OCI-LY1 (cell line): ENCODE measurements at regions not wholly inside any gene's neighbourhood (a gene's known extent, or its start where the extent isn't known, plus 50 kb on each side); places are given as distances from the start of the nearest gene placed in this dataset.

Experiments
- H2AFZ ChIP-seq: fragments of 200-600 bp; sonication (generic), shearing (Covaris generic); 2 replicates; pipeline ENCODE4 v1.6.0; 2014; ENCODE audit warnings: antibody characterized with exemption, mild to moderate bottlenecking, low read length
- H3F3A ChIP-seq: fragments of 200-600 bp; sonication (generic), shearing (Covaris generic); 2 replicates; pipeline ENCODE4 v1.6.0; 2014; ENCODE audit warnings: mild to moderate bottlenecking, antibody characterized with exemption, low read length, moderate library complexity; ENCODE audit not compliant: insufficient read depth
- H3K27ac ChIP-seq: fragments of 200-600 bp; sonication (generic); 2 replicates; pipeline ENCODE4 v1.5.1; 2014; ENCODE audit warnings: low read length, mixed run types, mild to moderate bottlenecking, low read depth; ENCODE audit not compliant: poor library complexity, severe bottlenecking
- H3K27me3 ChIP-seq: fragments of 200-600 bp; sonication (generic); 2 replicates; pipeline ENCODE4 v1.6.0; 2014; ENCODE audit warnings: antibody characterized with exemption, mild to moderate bottlenecking, low read length, moderate library complexity; ENCODE audit not compliant: insufficient read depth
- H3K36me3 ChIP-seq: fragments of 200-600 bp; sonication (generic); 2 replicates; pipeline ENCODE4 v1.6.1; 2014; ENCODE audit warnings: mild to moderate bottlenecking, antibody characterized with exemption, low read length, moderate library complexity, mixed read lengths; ENCODE audit not compliant: insufficient read depth
- H3K4me1 ChIP-seq: fragments of 200-600 bp; sonication (generic); 2 replicates; pipeline ENCODE4 v1.5.1; 2014; ENCODE audit warnings: mild to moderate bottlenecking, low read length, moderate library complexity; ENCODE audit not compliant: insufficient read depth, severe bottlenecking
- H3K4me2 ChIP-seq: fragments of 200-600 bp; sonication (generic), shearing (Covaris generic); 2 replicates; pipeline ENCODE4 v1.6.1; 2014; ENCODE audit warnings: low read length
- H3K4me3 ChIP-seq: fragments of 200-600 bp; sonication (generic); 2 replicates; pipeline ENCODE4 v1.5.1; 2014; ENCODE audit warnings: low read length, low read depth, mild to moderate bottlenecking, mixed read lengths; ENCODE audit not compliant: poor library complexity, severe bottlenecking
- H3K79me2 ChIP-seq: fragments of 200-600 bp; shearing (Covaris generic); 2 replicates; pipeline ENCODE4 v1.6.1; 2016; ENCODE audit warnings: mixed run types, low read length, mixed read lengths; ENCODE audit not compliant: insufficient read depth
- H3K9ac ChIP-seq: fragments of 200-600 bp; sonication (generic), shearing (Covaris generic); 2 replicates; pipeline ENCODE4 v1.6.1; 2014; ENCODE audit warnings: mild to moderate bottlenecking, low read length, mixed read lengths
- H3K9me2 ChIP-seq: fragments of 200-600 bp; sonication (generic), shearing (Covaris generic); 2 replicates; pipeline ENCODE4 v1.6.1; 2014; ENCODE audit warnings: low read depth, mild to moderate bottlenecking, low read length, mixed read lengths
- H3K9me3 ChIP-seq: fragments of 200-600 bp; shearing (Covaris generic); 2 replicates; pipeline ENCODE4 v1.6.1; 2014; ENCODE audit warnings: low read length, mixed read lengths
- H4K20me1 ChIP-seq: fragments of 200-600 bp; sonication (generic), shearing (Covaris generic); 2 replicates; pipeline ENCODE4 v1.6.0; 2016; ENCODE audit warnings: mild to moderate bottlenecking, low read length; ENCODE audit not compliant: insufficient read depth
- CTCF ChIP-seq: fragments of 200-600 bp; sonication (generic), shearing (Covaris generic); IDR thresholded peaks from 2 replicates; pipeline ENCODE4 v1.5.1; 2017; ENCODE audit warnings: mild to moderate bottlenecking, antibody characterized with exemption, low read length, moderate library complexity, mixed read lengths
- EZH2 ChIP-seq: fragments of 200-600 bp; sonication (generic), shearing (Covaris generic); IDR thresholded peaks from 2 replicates; pipeline ENCODE4 v1.8.0; 2017; ENCODE audit warnings: borderline replicate concordance, mixed run types, mild to moderate bottlenecking, antibody characterized with exemption, low read length, moderate library complexity, mixed read lengths

- Histone ChIP-seq H2AFZ (no peak overlapping the region), H4K20me1 (no peaks in the 10 kb centered on the region), H3K79me2 (no peaks in the 10 kb centered on the region), H3K9me2 (no peaks in the 10 kb centered on the region), H3K27me3 (no peaks in the 10 kb centered on the region), H3K4me1 (peaks cover 17% of the 10 kb centered on the region), H3K27ac (no peak overlapping the region), H3K4me3 (no peak overlapping the region), H3K9me3 (no peaks in the 10 kb centered on the region), H3K9ac (no peak overlapping the region), H3K4me2 (no peak overlapping the region), H3F3A (no peaks in the 10 kb centered on the region), H3K36me3 (no peaks in the 10 kb centered on the region)
- TF ChIP-seq CTCF (no peak), EZH2 (no peak)
Observed at GRCh38 chrX:65598559-65599147, 64.1 kb upstream of the LAS1L start.

GRCh38 chrX:65596270-65597034 is 61.9 kb upstream of the LAS1L start:
- Histone ChIP-seq H3K9me3 (no peaks in the 10 kb centered on the region), H3K9ac (peak overlapping the region; percentile 41; the same call in 1 of the 2 replicates), H2AFZ (peak overlapping the region; percentile 92; the same call in 1 of the 2 replicates), H3K9me2 (no peaks in the 10 kb centered on the region), H3K36me3 (no peaks in the 10 kb centered on the region), H3K27ac (peak overlapping the region; percentile 25), H3K79me2 (no peaks in the 10 kb centered on the region), H3K4me3 (no peak overlapping the region), H3K27me3 (no peaks in the 10 kb centered on the region), H3F3A (no peaks in the 10 kb centered on the region), H4K20me1 (no peaks in the 10 kb centered on the region), H3K4me1 (peaks cover 11% of the 10 kb centered on the region), H3K4me2 (peak overlapping the region; percentile 47; the same call in 1 of the 2 replicates)
- no peak for TF ChIP-seq CTCF
- TF ChIP-seq EZH2, result no peak

GRCh38 chrX:65595460-65595876 is 60.9 kb upstream of the LAS1L start:
- Histone ChIP-seq H3F3A (no peaks in the 10 kb centered on the region), H3K9me2 (no peaks in the 10 kb centered on the region), H3K36me3 (no peaks in the 10 kb centered on the region), H3K79me2 (no peaks in the 10 kb centered on the region), H3K27me3 (no peaks in the 10 kb centered on the region), H3K4me1 (peaks cover 8% of the 10 kb centered on the region), H4K20me1 (no peaks in the 10 kb centered on the region), H3K4me3 (no peak overlapping the region), H3K9me3 (no peaks in the 10 kb centered on the region), H3K27ac (peak overlapping the region; percentile 25), H3K4me2 (peak overlapping the region; percentile 47), H3K9ac (peak overlapping the region; percentile 41; the same call in 1 of the 2 replicates), H2AFZ (peak overlapping the region; percentile 92; the same call in 1 of the 2 replicates)
- no peak for TF ChIP-seq EZH2
- peak; percentile 97 for TF ChIP-seq CTCF
